GM12872 (cell line): ENCODE measurements at regions not wholly inside any gene's neighbourhood (a gene's known extent, or its start where the extent isn't known, plus 50 kb on each side); places are given as distances from the start of the nearest gene placed in this dataset.
A peak's percentile ranks its signal among the peaks of the same experiment; 100 is the strongest.

ENCODE experiments used
- CTCF ChIP-seq: IDR thresholded peaks from 3 replicates; pipeline ENCODE4 v1.5.1; 2011; ENCODE audit warnings: low read depth, mild to moderate bottlenecking, low read length, moderate library complexity; ENCODE audit not compliant: insufficient read depth

- TF ChIP-seq CTCF, result no peak
Observed at GRCh38 chr12:132416121-132416673, 73.8 kb upstream of the FBRSL1 start.

GRCh38 chr12:132415327-132416120 is 74.4 kb upstream of the FBRSL1 start:
- no peak for TF ChIP-seq CTCF

GRCh38 chr12:132414634-132415326 is 75.2 kb upstream of the FBRSL1 start:
- TF ChIP-seq CTCF, result peak; percentile 94

GRCh38 chr12:132413931-132414588 is 75.9 kb upstream of the FBRSL1 start:
- peak; percentile 73 for TF ChIP-seq CTCF

- TF ChIP-seq CTCF, result no peak
Observed at GRCh38 chr12:132411457-132411856, 78.5 kb upstream of the FBRSL1 start.

GRCh38 chr12:132410849-132411248 is 79.1 kb upstream of the FBRSL1 start:
- TF ChIP-seq CTCF, result no peak

- no peak for TF ChIP-seq CTCF
Observed at GRCh38 chr12:132410296-132410625, 79.7 kb upstream of the FBRSL1 start.
